HG03066 (cell line): ENCODE measurements at regions not wholly inside any gene's neighbourhood (a gene's known extent, or its start where the extent isn't known, plus 50 kb on each side); places are given as distances from the start of the nearest gene placed in this dataset.
A peak's percentile ranks its signal among the peaks of the same experiment; 100 is the strongest.
"Not testable (repeated sequence)": the region's sequence is repeated elsewhere in the genome, so short reads cannot be mapped to it uniquely, and the experiment has no call there.

Experiments used
- ATAC-seq: cut with Tn5 transposase; IDR thresholded peaks from one replicate; pipeline ENCODE4 v1.9.1; 2021; ENCODE audit warnings: low read depth; ENCODE audit not compliant: unreplicated experiment

- ATAC-seq: no peak
Measured at GRCh38 chr4:44988011-44988410, 261.7 kb upstream of the GNPDA2 start.

- ATAC-seq: no peak
Measured at GRCh38 chr4:44985938-44986337, 259.6 kb upstream of the GNPDA2 start.

- no peak for ATAC-seq
Measured at GRCh38 chr4:44985152-44985551, 258.8 kb upstream of the GNPDA2 start.

DNA sequence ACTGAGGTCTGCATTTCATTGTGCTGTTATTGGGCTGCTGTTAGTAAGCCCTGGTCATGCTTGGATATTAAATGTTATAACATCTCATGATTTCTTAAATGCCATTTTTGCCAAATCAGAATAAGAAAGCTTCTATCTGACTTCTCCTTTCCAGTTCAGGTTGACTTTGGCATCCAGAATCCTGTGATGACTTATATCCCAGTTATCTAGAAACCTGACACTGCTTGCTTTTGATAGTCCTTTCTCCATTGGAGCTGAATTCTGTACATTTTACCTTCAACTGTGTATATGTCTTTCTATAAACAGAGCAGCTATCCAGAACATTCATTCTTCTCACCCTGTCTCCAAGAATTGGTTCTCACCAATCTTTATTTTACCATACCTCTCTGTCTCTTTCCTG is 257.7 kb upstream of the GNPDA2 start:
- ATAC-seq: no peak

DNA sequence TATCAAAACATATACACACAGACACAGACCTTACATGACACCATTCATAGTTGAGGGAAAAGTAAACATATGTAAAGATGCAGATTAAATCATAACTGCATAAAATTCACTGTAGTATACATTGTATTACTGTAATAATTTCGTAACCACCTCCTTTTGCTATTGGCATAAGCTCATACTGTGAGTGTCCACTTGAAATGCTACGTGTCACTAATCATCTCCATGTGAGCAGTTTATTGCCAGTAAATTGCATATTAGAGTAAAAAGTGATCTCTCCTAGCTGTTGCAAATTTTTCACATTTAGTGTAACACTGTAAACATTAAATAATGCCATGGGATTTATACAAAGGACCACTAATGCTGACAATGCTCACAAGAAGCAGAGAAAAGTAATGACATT is 256.7 kb upstream of the GNPDA2 start:
- ATAC-seq: no peak

GRCh38 chr4:44978020-44978419 is 251.7 kb upstream of the GNPDA2 start:
- ATAC-seq: no peak

GRCh38 chr4:44965435-44966095 is 239.2 kb upstream of the GNPDA2 start:
- no peak for ATAC-seq

DNA sequence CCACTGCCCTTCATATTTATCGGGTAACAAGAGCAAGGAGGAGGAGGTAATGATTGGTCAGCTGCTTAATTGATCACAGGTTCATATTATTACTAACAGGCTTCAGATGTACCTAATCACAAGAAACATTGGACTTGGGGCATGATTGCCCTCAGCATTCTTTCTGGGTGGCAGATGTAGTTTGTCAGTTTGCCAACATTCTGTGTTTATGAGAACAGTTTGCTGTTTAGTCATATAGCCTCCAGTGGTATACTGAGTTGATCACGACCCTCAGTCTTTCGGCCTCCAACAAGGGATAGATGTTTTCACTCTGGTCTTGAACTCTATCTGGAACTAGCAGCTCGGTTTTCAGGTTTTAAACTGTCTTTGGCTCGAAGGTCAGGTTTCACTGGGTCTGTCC is 237.7 kb upstream of the GNPDA2 start:
- not testable (repeated sequence) for ATAC-seq

DNA sequence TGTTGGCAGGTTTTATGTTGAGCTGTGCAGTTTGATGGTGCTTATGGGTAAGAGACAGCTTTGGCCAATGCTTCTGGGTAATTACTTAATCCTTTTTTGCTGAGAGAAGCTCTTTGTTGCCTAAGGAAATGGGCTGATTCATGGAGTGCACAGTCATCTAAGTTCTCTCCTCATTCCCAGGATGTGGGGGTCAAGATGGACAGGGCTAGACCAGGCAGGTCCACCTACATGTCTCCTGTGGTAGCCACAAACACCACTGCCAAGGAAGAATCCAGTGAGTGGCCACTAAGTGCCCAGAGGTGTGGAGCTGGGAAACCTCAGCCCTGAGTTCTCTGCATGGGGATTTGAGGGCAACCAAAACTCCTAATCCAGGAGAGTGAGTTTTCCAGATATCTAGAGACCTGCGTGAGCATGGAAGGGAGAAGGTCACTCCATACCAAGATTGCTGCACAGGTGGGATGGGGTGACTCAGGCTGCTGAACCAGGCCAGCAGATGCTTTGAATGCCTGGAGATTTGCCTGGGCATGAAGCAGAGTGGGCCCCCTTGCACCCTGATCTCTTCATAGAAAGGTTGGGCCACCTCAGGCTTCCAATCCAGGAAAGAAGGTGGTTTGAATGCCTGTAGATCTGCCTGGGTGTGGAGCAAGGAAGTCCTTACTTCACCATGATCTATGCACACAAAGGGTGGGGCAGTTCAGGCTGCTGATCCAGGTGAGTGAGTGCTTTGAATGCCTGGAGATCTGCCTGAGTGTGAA is 234.8 kb upstream of the GNPDA2 start:
- ATAC-seq: no peak

DNA sequence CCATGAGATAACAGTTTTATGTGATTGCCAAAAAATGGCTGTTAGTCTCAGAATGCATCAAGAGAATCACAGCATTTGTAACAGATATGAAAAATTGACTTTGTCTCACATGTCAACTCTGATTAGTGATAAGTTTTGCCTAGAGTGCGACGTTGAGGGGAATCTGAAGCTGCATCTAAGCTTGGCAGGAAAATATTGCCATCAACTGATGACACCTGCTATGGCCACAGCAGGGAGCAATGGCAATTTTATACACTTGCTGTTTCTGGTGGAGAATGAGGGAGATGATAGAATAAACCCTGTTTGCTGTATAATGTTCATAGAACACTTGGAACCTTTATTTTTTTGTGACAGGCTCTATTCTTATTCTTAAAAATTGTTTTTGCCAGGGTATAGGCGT is 205.4 kb upstream of the GNPDA2 start:
- ATAC-seq: no peak

DNA sequence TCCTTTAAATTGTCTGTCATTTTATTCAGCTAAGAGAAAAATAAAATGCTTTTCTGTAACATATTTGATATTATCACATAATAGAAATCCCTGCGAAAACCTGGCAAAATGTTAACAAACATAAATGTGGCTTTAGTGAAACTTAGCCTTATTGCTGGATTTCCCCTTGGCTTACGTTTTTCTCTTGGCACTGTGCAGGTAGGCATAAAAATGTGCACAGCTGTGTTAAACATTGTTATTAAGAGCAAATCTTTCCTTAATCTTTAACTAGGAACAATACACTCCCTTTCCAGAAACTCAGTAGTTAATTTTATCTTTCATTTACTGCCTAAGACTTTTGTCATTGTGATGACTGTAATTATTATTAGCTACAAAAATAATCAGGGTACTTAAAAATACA is 202.4 kb upstream of the GNPDA2 start:
- ATAC-seq: no peak

GRCh38 chr4:44927399-44928380 is 201.3 kb upstream of the GNPDA2 start:
- peak; percentile 80 for ATAC-seq

DNA sequence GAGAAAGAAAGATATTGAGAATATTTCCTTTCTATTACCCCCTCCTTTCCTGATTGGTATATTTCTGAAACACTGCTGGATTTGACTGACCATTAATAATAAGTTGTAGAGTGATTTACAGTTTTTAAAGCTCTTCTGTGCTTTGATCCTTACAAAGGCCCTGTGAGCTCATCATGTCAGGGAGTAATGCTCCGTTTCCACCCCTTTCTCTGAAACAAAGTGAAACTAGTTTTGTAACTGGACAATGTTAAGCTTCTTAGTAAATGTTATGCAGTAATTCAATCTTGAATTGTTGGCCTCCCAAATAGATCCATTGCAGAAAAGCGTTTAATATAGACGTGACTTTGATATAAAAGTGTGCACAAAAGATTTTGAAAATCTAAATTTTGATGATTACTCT is 190.1 kb upstream of the GNPDA2 start:
- no peak for ATAC-seq

GRCh38 chr4:44914748-44915147 is 188.4 kb upstream of the GNPDA2 start:
- no peak for ATAC-seq

GRCh38 chr4:44914223-44914622 is 187.9 kb upstream of the GNPDA2 start:
- ATAC-seq: no peak

DNA sequence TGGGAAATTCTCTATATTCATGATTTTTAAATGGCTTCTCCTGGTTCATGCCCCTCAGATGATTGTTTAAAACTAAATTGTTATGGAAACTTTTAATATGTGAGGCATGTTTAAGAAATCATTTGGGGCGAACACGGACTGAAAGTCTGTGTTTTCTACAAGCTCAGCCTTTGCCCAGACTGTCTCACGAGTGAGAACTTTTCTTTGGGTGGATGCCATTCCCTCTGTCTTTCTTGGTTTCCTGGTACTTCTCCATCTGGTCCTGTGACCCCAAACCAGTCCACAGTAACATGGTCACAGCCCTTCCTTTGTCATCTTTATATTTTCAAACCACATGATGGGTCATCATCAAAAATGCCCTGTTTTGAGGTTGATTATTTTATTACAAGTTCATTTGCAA is 186.6 kb upstream of the GNPDA2 start:
- no peak for ATAC-seq

DNA sequence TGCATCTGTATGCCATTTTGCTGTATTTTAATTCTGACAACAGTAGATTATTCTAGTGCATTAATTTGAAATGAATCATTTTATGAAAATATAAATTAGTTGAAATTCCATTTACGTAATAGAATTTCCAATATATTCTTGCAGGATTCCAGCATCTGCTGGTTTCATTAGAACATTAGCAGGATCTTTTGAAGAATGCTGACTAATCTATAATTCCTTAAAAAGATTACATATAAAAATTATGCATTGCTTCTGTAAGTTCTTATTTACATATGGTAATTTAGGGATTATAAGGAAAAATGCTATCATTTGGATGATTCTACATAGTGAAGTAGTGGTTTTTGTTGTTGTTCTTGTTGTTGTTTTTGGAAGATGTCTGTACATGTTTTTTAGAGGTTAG is 182.2 kb upstream of the GNPDA2 start:
- no peak for ATAC-seq

DNA sequence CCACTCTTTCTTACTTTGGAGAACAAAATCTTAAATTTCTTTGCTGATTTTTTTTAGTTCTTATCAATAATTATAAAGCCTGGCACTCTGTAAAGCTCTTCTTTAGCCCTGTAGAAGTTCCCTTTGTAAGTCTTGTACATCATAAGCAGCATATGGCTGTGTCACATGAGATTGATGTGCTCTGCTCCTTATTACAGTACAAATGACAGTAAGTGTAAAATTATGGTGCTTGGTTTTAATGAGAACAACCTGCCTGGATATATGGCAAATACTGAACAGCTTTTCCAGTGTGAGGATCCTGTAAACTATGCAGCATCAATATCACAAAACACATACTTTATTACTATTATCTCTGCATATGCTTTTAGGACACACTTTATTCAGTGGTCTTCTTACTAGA is 145.9 kb upstream of the GNPDA2 start:
- ATAC-seq: no peak

DNA sequence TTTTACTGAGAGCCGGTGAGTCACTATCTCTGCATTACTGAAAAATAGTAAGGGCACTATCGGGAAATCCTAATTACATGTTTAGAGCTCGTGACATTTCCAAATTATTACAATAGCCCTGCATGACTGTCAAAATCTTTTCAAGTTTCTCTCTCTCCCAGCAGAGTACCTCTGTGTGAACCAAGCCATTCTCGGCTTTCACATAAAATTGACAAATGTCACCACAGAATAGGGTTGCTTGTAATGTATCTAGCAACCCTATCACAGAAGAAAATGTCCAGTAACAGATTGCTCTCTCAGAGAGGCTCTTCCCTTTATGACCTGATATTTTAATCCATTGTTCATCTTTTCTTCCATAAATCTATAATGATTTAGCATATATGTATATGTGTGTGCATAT is 144.8 kb upstream of the GNPDA2 start:
- ATAC-seq: no peak

DNA sequence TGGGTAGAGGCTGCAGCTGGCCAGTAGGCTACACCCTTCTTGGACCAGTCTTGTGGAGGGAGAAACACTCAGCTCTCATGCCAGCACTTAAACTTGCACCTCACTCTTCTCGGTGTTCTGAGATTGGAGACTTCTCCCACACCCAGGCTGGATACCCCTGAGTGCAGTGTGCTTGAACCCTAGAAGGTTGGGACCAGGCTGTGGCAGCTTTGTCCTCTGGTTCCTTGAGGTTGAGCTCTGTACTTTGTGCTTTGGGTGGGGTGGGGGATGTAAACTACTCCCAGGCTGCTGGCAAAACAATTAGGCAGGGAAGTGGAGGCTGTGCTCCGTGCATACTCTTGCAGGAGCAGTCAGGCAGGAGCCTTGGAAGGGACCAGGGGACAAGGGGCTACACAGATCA is 143.6 kb upstream of the GNPDA2 start:
- no peak for ATAC-seq

- ATAC-seq: no peak
Measured at GRCh38 chr4:44869222-44869882, 143.0 kb upstream of the GNPDA2 start.
